ENCODE measurements at regions not wholly inside any gene's neighbourhood (a gene's known extent, or its start where the extent isn't known, plus 50 kb on each side); places are given as distances from the start of the nearest gene placed in this dataset.

GRCh38 chr15:70530503-70530902 is 232.9 kb downstream of the UACA start:
- no peaks in the 10 kb centered on the region for H3K79me2 ChIP-seq
- H3K9me2 ChIP-seq (replicated peaks; ENCODE audit: insufficient read depth): no peaks in the 10 kb centered on the region
- H4K20me1 ChIP-seq (ENCODE audit: insufficient read depth, poor library complexity, severe bottlenecking): no peaks in the 10 kb centered on the region
- H3K27ac ChIP-seq: no peak overlapping the region
- TF ChIP-seq EZH2phosphoT487 (IDR thresholded peaks at IDR 0.05; ENCODE audit: low read depth, severe bottlenecking, unreplicated experiment) (no peak), EZH2 (IDR thresholded peaks at IDR 0.05; ENCODE audit: borderline replicate concordance) (no peak), CTCF (IDR thresholded peaks at IDR 0.05; ENCODE audit: poor library complexity) (no peak)
- H3K4me3 ChIP-seq: no peak overlapping the region
- H3K9me3 ChIP-seq (ENCODE audit: low read depth): no peaks in the 10 kb centered on the region
- H3K27me3 ChIP-seq: peaks cover 5% of the 10 kb centered on the region
- no peak overlapping the region for H3K4me2 ChIP-seq
- WGBS (ENCODE audit: low lambda C conversion rate, missing lambda C conversion rate): 94% methylated on average over 4 of the region's 4 CpGs
- no peaks in the 10 kb centered on the region for H3K36me3 ChIP-seq (replicated peaks; ENCODE audit: insufficient read depth, low read depth)
- H3K4me1 ChIP-seq (ENCODE audit: insufficient read depth): peaks cover 19% of the 10 kb centered on the region
- no peak for DNase-seq (ENCODE audit: low spot score)
- no peak overlapping the region for H2AFZ ChIP-seq

DNA sequence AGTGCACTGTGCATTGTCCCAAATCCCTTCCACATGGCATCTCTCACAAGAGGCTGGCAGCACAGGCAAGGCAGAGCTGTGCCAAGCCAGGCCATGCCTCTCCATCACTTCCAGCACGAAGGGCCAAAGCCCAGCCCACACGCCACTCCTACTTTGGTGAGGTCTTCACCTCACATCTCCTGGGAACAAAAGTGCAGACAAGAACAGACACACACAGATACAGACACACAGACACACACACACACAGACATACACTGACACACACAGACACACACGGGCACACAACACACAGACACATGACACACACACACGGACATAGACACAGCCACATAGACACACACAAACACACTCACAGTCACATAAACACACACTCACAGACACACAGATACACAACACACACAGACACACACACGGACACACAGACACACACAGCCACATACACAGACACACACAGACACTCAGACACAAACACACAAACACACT is 233.3 kb downstream of the UACA start:
- H4K20me1 ChIP-seq (ENCODE audit: insufficient read depth, poor library complexity, severe bottlenecking): no peaks in the 10 kb centered on the region
- DNase-seq (ENCODE audit: low spot score): no peak
- H3K4me2 ChIP-seq: no peak overlapping the region
- H2AFZ ChIP-seq: no peak overlapping the region
- no peaks in the 10 kb centered on the region for H3K9me3 ChIP-seq (ENCODE audit: low read depth)
- H3K36me3 ChIP-seq (replicated peaks; ENCODE audit: insufficient read depth, low read depth): no peaks in the 10 kb centered on the region
- TF ChIP-seq CTCF (IDR thresholded peaks at IDR 0.05; ENCODE audit: poor library complexity) (no peak), EZH2phosphoT487 (IDR thresholded peaks at IDR 0.05; ENCODE audit: low read depth, severe bottlenecking, unreplicated experiment) (no peak), EZH2 (IDR thresholded peaks at IDR 0.05; ENCODE audit: borderline replicate concordance) (no peak)
- H3K79me2 ChIP-seq: no peaks in the 10 kb centered on the region
- H3K9me2 ChIP-seq (replicated peaks; ENCODE audit: insufficient read depth): no peaks in the 10 kb centered on the region
- H3K27me3 ChIP-seq: peaks cover 5% of the 10 kb centered on the region
- H3K27ac ChIP-seq: no peak overlapping the region
- peaks cover 19% of the 10 kb centered on the region for H3K4me1 ChIP-seq (ENCODE audit: insufficient read depth)
- no peak overlapping the region for H3K4me3 ChIP-seq
- 95% methylated on average over 5 of the region's 5 CpGs for WGBS (ENCODE audit: low lambda C conversion rate, missing lambda C conversion rate)

DNA sequence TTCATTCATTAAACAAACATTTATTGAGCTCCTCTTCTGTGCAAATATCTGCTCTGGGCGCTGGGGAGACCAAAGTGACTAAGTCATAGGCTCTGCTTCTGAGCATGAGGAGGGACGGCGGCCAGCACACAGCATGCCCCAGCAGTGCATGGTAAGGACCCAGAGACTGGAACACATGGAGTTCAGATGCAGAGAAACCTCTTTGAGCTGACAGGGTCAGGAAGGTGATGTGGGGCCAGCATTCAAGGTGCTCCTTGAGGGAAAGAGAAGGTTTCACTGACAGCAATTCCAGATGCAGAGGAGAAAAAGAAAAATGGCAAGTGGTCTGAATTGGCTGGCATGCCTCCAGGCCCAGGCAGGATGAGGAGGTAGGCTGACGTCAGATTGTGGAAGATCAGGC is 234.5 kb downstream of the UACA start:
- no peak overlapping the region for H3K27ac ChIP-seq

More for the DNA sequence above, 234.5 kb downstream of the UACA start:
- Histone ChIP-seq H3K36me3 (replicated peaks; ENCODE audit: insufficient read depth, low read depth) (no peaks in the 10 kb centered on the region), H3K9me2 (replicated peaks; ENCODE audit: insufficient read depth) (no peaks in the 10 kb centered on the region), H3K4me2 (no peak overlapping the region), H3K4me1 (ENCODE audit: insufficient read depth) (peaks cover 19% of the 10 kb centered on the region), H3K4me3 (no peak overlapping the region), H3K27me3 (peaks cover 5% of the 10 kb centered on the region), H2AFZ (no peak overlapping the region), H3K79me2 (no peaks in the 10 kb centered on the region), H4K20me1 (ENCODE audit: insufficient read depth, poor library complexity, severe bottlenecking) (no peaks in the 10 kb centered on the region), H3K9me3 (ENCODE audit: low read depth) (no peaks in the 10 kb centered on the region)
- DNase-seq (ENCODE audit: low spot score): no peak
- no peak for TF ChIP-seq EZH2phosphoT487 (IDR thresholded peaks at IDR 0.05; ENCODE audit: low read depth, severe bottlenecking, unreplicated experiment)
- no peak for TF ChIP-seq CTCF (IDR thresholded peaks at IDR 0.05; ENCODE audit: poor library complexity)
- TF ChIP-seq EZH2 (IDR thresholded peaks at IDR 0.05; ENCODE audit: borderline replicate concordance): no peak
- WGBS (ENCODE audit: low lambda C conversion rate, missing lambda C conversion rate): 86% methylated on average over 4 of the region's 4 CpGs

Data from hepatocyte (in vitro differentiated cells).